ENCODE measurements at regions not wholly inside any gene's neighbourhood (a gene's known extent, or its start where the extent isn't known, plus 50 kb on each side); places are given as distances from the start of the nearest gene placed in this dataset.

- no peak for DNase-seq
Observed at GRCh38 chr6:139654888-139655782, 280.7 kb upstream of the CITED2 start.

GRCh38 chr6:139654309-139654708 lies 279.9 kb upstream of the CITED2 start:
- DNase-seq: no peak

GRCh38 chr6:139653111-139653510 lies 278.7 kb upstream of the CITED2 start:
- DNase-seq: no peak

- DNase-seq: no peak
Observed at GRCh38 chr6:139650941-139651340, 276.5 kb upstream of the CITED2 start.

- DNase-seq: no peak
Observed at GRCh38 chr6:139649732-139650131, 275.3 kb upstream of the CITED2 start.

- DNase-seq: no peak
Observed at GRCh38 chr6:139649128-139649527, 274.7 kb upstream of the CITED2 start.

- no peak for DNase-seq
Observed at GRCh38 chr6:139648430-139649000, 274.1 kb upstream of the CITED2 start.

GRCh38 chr6:139647841-139648240 lies 273.4 kb upstream of the CITED2 start:
- DNase-seq: no peak

GRCh38 chr6:139647016-139647415 lies 272.6 kb upstream of the CITED2 start:
- DNase-seq: no peak

GRCh38 chr6:139644821-139645220 lies 270.4 kb upstream of the CITED2 start:
- DNase-seq: no peak

GRCh38 chr6:139643986-139644385 lies 269.5 kb upstream of the CITED2 start:
- no peak for DNase-seq

- no peak for DNase-seq
Observed at GRCh38 chr6:139642346-139642745, 267.9 kb upstream of the CITED2 start.

GRCh38 chr6:139641376-139641775 lies 266.9 kb upstream of the CITED2 start:
- no peak for DNase-seq

GRCh38 chr6:139640921-139641320 lies 266.5 kb upstream of the CITED2 start:
- DNase-seq: no peak

- DNase-seq: no peak
Observed at GRCh38 chr6:139640448-139640847, 266.0 kb upstream of the CITED2 start.

- DNase-seq: no peak
Observed at GRCh38 chr6:139639507-139639906, 265.1 kb upstream of the CITED2 start.

- no peak for DNase-seq
Observed at GRCh38 chr6:139638179-139638941, 263.9 kb upstream of the CITED2 start.

GRCh38 chr6:139637766-139638165 lies 263.3 kb upstream of the CITED2 start:
- DNase-seq: no peak

- DNase-seq: no peak
Observed at GRCh38 chr6:139636391-139636790, 261.9 kb upstream of the CITED2 start.

- DNase-seq: no peak
Observed at GRCh38 chr6:139635401-139636130, 261.1 kb upstream of the CITED2 start.

- no peak for DNase-seq
Observed at GRCh38 chr6:139632840-139633239, 258.4 kb upstream of the CITED2 start.

- no peak for DNase-seq
Observed at GRCh38 chr6:139628270-139628669, 253.8 kb upstream of the CITED2 start.

GRCh38 chr6:139627091-139627490 lies 252.6 kb upstream of the CITED2 start:
- no peak for DNase-seq
